ENCODE measurements at regions not wholly inside any gene's neighbourhood (a gene's known extent, or its start where the extent isn't known, plus 50 kb on each side); places are given as distances from the start of the nearest gene placed in this dataset.

DNA sequence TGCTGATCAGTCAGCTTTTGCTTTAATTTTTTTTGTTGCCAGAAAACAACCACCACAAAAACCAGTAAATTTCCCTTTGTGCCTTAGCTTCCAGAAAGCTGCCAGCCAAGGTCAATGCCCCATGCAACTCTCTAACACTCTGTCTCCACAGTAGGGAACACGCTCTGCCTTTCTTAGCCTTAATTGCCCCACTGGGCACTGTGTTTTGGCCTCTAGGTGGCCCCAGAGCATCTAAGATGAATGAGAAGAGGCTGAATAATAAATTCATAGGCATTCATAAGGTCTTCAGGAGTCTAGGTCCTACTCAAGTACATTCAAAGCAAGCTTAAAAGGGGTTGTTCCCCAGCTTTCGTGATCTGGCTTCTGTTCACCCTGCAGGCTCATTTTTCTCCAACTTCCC is 57.7 kb upstream of the PASD1 start:
- TF ChIP-seq, protein P1, sequence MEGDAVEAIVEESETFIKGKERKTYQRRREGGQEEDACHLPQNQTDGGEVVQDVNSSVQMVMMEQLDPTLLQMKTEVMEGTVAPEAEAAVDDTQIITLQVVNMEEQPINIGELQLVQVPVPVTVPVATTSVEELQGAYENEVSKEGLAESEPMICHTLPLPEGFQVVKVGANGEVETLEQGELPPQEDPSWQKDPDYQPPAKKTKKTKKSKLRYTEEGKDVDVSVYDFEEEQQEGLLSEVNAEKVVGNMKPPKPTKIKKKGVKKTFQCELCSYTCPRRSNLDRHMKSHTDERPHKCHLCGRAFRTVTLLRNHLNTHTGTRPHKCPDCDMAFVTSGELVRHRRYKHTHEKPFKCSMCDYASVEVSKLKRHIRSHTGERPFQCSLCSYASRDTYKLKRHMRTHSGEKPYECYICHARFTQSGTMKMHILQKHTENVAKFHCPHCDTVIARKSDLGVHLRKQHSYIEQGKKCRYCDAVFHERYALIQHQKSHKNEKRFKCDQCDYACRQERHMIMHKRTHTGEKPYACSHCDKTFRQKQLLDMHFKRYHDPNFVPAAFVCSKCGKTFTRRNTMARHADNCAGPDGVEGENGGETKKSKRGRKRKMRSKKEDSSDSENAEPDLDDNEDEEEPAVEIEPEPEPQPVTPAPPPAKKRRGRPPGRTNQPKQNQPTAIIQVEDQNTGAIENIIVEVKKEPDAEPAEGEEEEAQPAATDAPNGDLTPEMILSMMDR (IDR thresholded peaks at IDR 0.05), result no peak
- no peak for TF ChIP-seq POLR2A (IDR thresholded peaks at IDR 0.05)

Measured in Peyer's patch (tissue), 4 donors.